ENCODE measurements at regions not wholly inside any gene's neighbourhood (a gene's known extent, or its start where the extent isn't known, plus 50 kb on each side); places are given as distances from the start of the nearest gene placed in this dataset.

GRCh38 chr7:28330384-28331070, 81.8 kb upstream of the CREB5 start:
- TF ChIP-seq CTCF (conservative IDR thresholded peaks at IDR 0.05; ENCODE audit: low read depth in 2 of 2) (no peak), EZH2 (IDR thresholded peaks at IDR 0.05; ENCODE audit: low read depth, unreplicated experiment) (no peak), REST (IDR thresholded peaks at IDR 0.05; ENCODE audit: unreplicated experiment) (no peak)

Data from GM23338 (cell line).